ENCODE measurements at regions not wholly inside any gene's neighbourhood (a gene's known extent, or its start where the extent isn't known, plus 50 kb on each side); places are given as distances from the start of the nearest gene placed in this dataset.

- no peak for TF ChIP-seq CTCF (conservative IDR thresholded peaks at IDR 0.05)
- no peak overlapping the region for H3K27ac ChIP-seq
These were observed 52.2 kb upstream of the RORA start for GRCh38 chr15:61281328-61281727.
